GM20000 (cell line): ENCODE measurements at regions not wholly inside any gene's neighbourhood (a gene's known extent, or its start where the extent isn't known, plus 50 kb on each side); places are given as distances from the start of the nearest gene placed in this dataset.

Source experiments
- DNase-seq: peaks from one replicate; pipeline ENCODE4 v3.0.0; 2012; ENCODE audit warnings: low spot score
- TF ChIP-seq, protein P1 (sequence below): IDR thresholded peaks from 2 replicates; pipeline ENCODE4 v1.5.1; 2012; ENCODE audit warnings: mild to moderate bottlenecking, control low read depth; ENCODE audit errors: extremely low read depth, missing control alignments

DNA sequence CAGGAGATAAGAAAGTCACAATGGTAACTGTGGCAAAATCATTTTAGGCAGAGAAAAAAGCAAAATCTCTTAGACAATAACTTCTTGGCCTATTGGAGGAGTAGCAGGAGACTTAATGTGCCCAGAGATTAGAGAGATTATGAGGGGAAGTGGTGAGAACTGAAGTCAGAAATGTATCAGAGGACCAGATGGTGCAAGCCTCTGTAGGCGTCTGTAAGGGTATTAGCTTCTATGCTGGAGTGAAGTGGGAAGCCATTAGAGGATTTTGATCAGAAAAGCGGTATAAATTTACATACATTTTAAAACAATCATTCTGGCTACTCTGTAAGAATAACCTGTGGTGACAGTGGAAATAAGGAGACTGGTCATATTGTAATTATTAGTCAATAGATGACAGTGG is 236.7 kb downstream of the FAT4 start:
- no peak for DNase-seq
- TF ChIP-seq, protein P1, sequence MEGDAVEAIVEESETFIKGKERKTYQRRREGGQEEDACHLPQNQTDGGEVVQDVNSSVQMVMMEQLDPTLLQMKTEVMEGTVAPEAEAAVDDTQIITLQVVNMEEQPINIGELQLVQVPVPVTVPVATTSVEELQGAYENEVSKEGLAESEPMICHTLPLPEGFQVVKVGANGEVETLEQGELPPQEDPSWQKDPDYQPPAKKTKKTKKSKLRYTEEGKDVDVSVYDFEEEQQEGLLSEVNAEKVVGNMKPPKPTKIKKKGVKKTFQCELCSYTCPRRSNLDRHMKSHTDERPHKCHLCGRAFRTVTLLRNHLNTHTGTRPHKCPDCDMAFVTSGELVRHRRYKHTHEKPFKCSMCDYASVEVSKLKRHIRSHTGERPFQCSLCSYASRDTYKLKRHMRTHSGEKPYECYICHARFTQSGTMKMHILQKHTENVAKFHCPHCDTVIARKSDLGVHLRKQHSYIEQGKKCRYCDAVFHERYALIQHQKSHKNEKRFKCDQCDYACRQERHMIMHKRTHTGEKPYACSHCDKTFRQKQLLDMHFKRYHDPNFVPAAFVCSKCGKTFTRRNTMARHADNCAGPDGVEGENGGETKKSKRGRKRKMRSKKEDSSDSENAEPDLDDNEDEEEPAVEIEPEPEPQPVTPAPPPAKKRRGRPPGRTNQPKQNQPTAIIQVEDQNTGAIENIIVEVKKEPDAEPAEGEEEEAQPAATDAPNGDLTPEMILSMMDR, result no peak

DNA sequence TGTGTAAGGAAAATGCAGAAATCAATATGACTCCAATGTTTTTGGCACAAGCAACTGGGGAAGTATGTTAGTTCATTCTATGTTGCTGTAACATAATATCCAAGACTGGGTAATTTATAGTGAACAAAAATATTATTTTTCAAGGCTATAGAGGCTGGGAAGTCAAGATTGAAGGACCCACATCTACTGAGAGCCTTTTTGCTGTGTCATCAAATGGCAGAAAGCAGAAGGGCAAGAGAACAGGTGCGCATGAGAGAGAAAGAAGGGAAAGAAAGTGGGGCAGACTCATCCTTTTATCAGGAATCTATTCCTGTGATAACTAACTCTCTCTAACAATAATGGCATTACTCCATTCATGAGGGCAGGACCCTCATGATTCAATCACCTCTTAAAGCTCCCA is 237.2 kb downstream of the FAT4 start:
- TF ChIP-seq, protein P1, result no peak
- DNase-seq, result no peak

DNA sequence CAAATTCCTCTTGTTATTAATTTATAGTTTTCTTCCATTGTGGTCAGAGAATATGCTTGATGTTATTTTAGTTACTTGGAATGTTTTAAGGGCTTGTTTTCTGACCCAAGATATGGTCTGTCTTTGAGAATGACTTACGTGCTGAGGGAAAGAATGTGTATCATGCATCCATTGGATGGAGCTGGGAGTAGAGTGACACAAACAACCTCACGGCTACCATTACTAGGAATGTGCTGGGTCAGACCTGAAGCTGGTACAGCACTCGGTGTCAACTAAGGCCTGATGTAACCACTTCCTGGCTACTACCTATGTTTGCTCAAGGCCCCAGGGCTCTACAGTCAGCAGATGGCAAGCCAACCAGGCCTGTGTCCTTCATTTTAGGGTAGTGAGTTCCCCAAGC is 257.8 kb downstream of the FAT4 start:
- TF ChIP-seq, protein P1, result no peak
- no peak for DNase-seq

DNA sequence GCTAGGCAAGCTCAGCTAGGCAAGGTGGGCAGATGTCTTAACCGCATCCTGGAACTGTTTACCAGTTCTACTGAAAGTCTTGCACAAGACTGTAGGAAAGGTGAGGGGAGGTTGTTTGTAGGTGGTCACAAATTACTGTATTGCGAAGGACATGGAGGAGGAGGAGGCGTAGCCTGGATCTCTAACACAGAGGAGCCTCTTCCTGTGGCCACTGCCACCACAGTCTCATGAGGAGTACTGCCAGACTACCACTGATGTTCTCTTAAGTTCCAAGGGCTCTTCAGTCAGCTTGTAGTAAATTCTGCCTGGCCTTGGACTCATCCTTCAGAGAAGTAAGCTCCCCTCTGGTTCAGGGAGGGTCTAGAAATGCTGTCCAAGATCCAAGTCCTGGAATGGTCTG is 258.6 kb downstream of the FAT4 start:
- TF ChIP-seq, protein P1, result no peak

DNA sequence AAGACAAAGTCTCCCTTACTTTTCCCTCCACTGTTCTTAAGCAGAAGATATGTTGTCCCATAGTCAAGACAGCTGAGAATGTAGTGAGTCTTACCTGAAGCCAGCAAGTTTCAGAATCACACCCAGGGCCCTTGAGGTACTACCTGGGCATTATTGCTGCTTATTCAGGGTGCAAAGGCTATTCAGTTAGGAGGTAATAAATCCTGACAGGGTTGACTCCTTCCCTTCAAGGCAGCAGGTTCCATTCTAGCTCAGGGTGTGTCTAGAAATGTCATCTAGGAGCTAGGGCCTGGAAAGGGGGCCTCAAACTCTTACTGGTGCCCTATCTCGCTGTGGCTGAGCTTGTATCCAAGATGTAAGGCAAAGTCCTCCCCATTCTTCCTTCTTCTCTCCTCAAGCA is 259.0 kb downstream of the FAT4 start:
- DNase-seq, result no peak
- TF ChIP-seq, protein P1, result no peak

More for the DNA sequence above, 258.6 kb downstream of the FAT4 start:
- no peak for DNase-seq

DNA sequence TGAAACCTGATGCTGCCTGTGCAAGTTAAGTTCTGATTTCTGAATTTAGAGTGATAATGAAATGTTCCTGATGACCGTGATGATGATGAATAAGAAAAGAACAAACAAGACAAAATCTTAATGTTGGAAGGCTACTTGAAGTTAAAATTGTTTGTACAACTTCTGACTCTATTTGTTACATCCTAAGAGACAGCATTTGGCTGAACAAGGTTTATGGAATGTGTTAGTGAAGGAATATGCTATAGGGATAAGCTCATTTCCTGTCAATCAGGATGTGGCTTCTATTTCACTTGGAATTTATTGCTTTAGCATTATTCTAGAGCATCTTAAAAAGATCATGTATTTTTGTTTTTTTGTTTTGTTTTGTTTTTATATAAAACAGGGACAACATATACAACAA is 267.5 kb downstream of the FAT4 start:
- DNase-seq, result no peak
- TF ChIP-seq, protein P1, result no peak

DNA sequence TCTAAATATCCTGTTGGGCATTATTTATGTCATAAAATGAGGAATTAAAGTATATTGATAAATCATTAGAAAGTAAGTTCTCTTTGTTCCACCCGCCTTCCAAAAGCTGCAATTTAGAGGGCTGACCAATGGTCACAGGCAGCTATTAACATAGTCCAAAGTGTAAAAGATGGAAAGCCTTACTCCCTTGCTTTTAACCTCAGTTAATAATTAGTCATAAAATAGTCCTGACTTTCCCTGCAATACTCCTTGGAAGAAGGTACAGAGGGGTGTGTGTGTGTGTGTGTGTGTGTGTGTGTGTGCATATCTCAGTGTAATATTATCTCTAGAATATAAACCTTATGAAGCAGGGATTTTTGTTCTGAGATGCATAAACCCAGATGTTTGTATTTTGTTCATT is 275.4 kb downstream of the FAT4 start:
- no peak for DNase-seq
- TF ChIP-seq, protein P1, result no peak
